EH (cell line): ENCODE measurements at regions not wholly inside any gene's neighbourhood (a gene's known extent, or its start where the extent isn't known, plus 50 kb on each side); places are given as distances from the start of the nearest gene placed in this dataset.
A peak's percentile ranks its signal among the peaks of the same experiment; 100 is the strongest.

Experiments
- DNase-seq: peaks from one replicate; pipeline ENCODE4 v3.0.0-alpha.2; 2015; ENCODE audit warnings: low read depth

DNA sequence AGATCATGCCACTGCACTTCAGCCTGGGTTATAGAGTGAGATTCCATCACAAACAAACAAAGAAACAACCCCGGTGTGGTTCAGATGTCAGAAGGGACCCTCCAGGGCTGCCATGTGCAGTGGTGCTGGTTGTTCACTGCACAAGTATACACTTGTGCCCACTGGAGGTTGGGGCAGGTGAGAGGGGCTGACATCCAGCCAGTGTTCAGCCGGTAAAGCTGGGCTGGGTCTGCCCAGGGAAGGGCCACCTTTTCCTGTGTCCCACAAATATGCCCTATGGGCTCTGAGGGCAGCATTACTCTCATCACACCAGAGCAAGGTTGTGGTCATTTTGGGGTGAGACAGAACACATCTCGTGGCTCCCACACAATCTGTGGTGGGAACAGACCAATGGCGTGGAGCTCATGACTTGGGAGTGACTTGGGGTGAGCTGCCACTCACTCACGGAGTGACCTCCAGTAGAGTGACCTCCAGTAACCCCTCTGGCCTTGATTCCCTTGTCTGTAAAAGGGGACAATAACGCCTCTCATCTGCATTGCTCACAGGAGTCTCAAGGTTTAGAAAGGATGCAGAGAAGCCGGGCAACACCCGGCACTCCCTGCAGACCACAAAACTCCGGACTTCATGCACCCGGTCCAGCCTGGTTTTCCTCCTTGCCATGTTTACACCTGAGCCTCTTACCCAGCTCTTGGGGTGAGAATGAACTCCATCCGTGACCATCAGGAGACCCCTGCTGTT, 69.0 kb upstream of the VRK1 start:
- no peak for DNase-seq

DNA sequence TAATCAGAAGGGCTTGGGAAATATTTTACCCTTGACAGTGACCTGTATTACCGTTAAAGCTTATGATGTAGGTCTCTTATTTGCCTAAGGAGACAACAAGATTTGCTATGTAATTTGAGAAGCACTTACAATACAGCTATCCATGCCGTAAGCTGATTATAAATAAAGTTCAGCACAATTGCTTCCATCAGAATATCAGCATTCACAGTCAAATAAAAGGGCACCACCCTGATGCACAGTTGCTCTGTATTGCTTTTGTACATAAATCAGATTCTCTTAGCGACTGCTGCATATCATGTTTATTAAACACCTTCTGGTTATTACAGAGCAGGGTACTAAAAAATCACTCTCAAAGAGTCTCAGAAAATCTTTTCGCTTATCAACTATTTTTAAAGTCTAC, 67.3 kb upstream of the VRK1 start:
- no peak for DNase-seq

DNA sequence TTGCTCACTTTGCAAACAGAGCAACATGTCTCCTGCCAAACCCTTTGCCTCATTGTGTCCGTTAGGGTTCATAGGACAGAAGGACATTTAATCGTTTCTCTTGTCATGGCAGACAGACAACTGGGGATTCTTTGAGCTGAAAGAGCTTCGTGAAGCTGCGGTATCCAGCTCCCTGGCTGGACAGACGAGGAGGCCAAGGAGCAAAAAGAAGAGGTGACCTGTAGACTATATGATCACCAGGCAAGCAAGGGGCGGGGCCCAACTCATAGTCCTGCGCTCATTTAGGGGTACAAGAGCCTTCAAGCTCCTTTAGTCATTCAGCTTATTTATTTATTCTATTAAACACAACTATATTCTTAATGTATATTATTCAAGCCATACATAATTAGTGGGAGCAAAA, 66.8 kb upstream of the VRK1 start:
- no peak for DNase-seq

DNA sequence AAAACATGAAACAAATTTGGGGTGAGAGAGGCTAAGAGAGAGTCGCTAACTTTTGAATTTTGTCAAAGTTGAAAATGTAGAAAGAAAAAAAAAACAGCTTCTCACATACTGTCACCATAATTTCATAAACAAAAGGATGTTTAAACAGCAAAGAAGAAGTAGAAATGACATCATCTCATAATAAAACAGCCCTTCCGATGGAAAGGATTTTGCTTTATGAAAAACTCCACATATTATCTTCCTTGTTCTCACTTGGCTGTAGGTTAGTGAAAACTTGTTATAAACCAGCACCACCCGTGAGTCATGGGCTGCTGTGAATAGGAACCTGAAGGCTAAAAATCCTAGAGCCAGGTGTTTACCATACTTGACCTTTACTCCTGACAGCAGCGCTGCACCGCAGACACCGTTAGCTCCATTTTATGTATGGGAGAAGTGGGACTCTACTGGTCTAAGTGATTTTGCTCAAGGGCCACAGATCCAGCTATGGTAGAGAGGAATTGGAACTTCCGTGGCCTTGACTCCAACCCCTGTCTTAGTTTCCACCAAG, 63.0 kb upstream of the VRK1 start:
- DNase-seq, result no peak

DNA sequence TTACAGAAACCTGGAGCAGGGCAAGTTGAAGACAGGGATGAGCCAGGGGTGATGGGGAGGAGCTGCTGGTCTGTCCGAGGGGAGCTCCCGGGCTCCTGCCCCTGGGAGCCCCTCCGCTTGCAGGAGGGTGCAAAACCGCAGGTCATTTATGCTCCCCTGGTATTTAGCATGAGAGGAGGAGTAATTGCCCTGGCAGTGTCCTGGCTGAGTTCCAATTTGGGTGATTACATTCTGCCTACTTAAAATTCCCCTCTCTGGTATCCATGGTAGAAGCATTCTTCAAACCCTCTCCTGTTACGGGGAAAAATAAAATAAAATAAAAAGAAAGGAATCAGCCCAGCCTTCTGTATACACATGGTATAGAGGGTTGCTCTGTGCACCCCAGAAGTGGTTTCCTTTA, 61.7 kb upstream of the VRK1 start:
- no peak for DNase-seq

DNA sequence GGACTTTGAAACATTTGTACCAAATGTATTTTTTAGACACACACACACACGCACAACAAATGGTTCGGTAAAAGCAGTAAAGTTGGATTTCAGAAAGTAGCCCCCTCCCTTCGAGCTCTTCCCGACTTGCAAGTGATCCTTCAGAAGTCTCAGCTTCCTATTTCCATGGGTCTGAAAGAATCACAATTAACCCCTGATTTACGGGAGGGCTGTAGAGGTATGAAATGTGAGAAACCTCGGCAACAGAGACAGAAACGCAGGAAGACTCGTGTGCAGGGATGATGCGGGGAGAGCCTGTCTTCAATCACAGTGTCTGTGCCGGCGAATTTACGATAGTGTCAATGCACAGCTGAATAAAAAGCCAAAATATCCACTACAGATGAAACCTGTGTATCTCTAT, 60.7 kb upstream of the VRK1 start:
- DNase-seq, result no peak

DNA sequence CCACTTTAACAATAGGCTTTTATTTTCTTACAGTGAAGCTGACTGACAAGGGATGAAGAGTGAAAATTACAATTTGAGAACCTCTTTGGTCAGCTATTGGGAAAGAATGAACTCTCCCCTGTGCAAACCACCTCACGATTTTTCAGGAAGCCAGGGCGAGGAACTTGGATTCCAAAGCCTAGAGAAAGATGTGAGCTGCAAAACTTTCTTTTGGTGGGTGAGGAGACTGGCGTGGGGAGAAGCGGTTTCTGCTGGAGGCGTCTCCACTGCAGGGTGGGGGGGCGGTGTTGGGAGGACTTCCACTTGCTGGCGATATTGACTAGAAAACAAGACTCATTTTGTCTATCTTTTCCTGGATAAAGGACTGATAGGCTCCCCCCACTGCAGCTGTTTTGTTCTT, 59.3 kb upstream of the VRK1 start:
- no peak for DNase-seq

DNA sequence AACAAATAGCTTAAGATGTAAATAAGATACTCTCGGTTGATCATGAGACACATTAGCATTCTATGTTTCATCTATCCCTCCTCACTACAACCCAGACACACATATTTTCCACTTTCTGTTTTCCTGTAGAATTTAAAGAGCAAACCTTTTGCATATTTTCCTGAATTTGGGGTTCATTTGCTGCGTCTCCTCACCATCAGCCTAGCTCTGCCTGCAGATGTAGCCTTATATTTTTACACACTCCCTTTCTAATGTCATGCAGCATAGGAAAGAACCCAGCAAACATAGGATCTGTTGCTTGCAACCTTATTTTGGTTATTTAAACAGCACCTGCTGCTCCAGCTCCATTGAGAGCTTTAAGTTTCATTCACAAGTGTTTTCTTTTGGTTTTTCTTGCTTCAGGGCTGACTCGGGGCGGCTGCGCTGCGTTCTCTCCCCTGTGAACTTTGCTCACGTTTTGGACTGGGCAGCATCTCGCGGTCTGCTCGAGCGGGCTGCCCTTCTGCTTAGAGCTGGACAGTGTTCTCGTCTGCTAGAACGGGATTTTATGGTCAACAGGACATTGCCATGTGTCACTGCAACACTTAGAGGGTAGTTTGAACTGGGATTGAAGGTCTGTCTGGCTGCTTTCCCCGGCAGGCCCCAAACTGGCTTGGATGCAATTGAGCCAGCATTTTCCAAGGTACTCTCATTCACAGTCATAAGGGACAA, 57.8 kb upstream of the VRK1 start:
- DNase-seq, result no peak

DNA sequence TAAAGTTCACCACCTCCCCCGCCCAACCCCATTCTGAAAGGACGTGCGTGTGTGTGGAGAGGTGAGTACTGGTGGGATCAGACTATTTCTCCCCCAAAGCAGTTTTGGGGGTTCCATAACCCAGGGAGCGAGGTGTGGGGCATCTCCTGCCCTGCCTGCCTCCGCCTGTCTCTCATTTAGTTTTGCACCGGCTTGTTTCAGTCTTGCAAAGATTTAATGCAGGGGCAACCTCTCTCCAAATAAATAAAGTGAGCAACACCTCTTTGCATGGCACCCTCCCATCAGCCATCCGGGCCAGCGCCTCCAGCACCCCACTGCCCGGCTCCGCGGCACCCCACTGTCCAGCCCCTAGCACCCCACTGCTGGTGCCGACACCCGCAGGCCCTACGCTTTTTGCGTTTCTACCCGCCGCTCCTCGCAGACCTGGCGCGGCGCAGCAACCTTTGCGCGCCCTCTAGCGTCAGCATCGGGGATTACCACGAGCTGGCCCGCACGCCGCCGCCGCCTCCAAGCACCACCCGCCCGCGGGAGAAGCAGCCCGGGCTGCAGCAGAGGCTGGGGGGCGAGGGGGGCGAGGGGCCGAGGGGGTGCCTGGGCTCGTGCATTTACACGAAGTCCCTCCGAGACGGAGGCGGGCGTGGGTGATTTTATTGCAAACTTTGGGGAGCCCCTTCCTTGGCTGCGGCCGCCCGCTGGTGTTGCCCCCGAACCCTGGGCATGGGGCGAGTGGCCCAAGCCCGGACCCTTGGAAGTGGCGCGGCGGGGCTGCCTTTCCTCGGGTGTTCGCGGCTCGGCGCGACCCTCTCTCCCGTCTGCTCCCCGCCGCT, 55.8 kb upstream of the VRK1 start:
- DNase-seq, result peak; percentile 44

DNA sequence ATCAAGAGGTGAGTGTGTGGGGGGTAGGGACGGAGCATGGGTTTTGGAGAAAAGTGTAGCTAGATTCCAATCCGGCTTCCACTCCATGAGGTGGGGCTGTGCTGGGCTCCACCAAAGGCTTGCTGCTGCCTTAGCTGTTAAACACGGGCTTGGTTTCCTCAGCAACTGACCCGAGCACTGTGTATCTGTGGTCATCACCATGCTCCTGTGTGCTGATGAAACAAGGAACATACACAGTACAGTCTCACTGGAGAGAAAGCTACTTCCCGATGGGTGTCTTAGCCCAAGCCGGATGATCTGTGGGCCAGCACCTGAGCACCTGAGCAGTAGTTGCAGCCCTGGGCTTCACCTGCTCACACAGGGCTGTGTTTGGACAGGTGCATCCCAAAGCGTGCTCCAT, 52.9 kb upstream of the VRK1 start:
- no peak for DNase-seq

DNA sequence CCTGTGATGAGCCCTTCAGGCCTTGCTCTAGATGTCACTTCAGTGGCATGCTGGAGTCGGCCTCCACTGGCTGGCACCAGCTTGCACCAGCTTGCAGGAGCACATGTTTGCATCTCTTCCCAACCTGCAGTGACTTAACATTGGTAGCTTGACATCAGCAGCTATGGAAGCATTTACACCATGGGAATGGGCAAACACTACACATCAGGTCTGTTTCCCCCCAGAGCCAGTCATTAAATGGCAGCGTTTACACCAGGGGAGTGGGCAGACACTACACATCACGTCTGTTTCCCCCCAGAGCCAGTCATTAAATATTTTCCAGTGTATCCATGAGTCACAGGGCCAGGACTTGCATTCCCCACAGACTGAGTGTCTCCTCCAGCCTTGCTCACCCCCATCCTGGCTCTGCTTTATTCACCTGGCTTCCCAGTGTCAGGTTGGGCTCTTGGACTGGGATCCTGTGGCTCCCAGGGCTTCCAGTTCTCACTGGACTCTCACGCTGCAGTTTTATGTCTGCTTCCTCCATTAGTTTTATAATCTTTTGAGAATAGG, 51.6 kb upstream of the VRK1 start:
- DNase-seq, result no peak

DNA sequence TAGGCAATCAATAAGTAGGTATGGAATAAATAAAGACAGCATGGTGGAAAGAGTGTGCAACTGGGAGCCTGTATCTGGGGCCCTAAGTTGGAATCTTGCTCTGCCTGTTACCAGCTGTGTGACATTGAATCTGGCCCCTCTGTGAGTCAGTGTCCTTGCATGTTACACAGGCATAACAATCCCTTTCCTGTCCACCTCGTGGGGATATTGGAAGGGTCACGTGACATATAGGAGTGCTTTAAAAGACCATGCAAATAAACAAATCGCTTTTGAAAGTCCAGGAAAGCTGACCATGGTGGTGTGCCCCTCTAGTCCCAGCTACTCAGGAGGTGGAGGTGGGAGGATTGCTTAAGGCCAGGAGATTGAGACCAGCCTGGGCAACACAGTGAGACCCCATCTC, 51.1 kb upstream of the VRK1 start:
- DNase-seq, result no peak

DNA sequence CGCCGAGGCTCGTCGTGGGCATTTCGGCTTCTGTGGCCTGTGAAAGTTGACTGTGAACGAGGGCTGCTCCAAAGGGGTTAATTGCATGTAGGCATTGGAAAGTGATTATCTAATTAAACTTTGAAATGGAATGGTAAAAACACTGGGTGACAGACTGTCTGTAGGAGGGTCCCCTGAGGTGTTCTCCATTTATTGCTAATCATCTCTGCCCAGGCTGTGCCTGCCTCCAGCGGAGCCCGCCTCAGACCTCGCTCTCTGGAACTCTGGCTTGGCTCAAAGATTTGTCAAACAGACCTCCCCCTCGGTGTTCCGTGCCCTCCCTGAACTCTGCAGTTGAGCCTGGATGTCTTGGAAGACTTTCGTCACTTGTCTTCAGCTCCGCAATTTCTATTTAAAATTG, 50.2 kb upstream of the VRK1 start:
- DNase-seq, result no peak
